Activated naive CD8-positive, alpha-beta T cell treated with anti-CD3 and anti-CD28 coated beads for 36 hours (primary cell): ENCODE measurements at regions not wholly inside any gene's neighbourhood (a gene's known extent, or its start where the extent isn't known, plus 50 kb on each side); places are given as distances from the start of the nearest gene placed in this dataset.

ENCODE experiments used
- DNase-seq: peaks from one replicate; pipeline ENCODE4 v3.0.0; 2021
- H3K27ac Mint-ChIP-seq: one replicate; pipeline ENCODE4 v1.8.0; 2022; ENCODE audit warnings: mild to moderate bottlenecking, moderate library complexity, mixed read lengths
- H3K27me3 Mint-ChIP-seq: one replicate; pipeline ENCODE4 v1.8.0; 2022; ENCODE audit warnings: mild to moderate bottlenecking, mixed read lengths
- H3K36me3 Mint-ChIP-seq: one replicate; pipeline ENCODE4 v1.8.0; 2021; ENCODE audit warnings: mild to moderate bottlenecking, mixed read lengths
- H3K4me1 Mint-ChIP-seq: one replicate; pipeline ENCODE4 v1.8.0; 2021; ENCODE audit warnings: mixed read lengths
- H3K4me3 Mint-ChIP-seq: one replicate; pipeline ENCODE4 v1.8.0; 2022; ENCODE audit warnings: mild to moderate bottlenecking, moderate library complexity, mixed read lengths
- H3K9me3 Mint-ChIP-seq: one replicate; pipeline ENCODE4 v1.8.0; 2022; ENCODE audit warnings: mixed read lengths

DNA sequence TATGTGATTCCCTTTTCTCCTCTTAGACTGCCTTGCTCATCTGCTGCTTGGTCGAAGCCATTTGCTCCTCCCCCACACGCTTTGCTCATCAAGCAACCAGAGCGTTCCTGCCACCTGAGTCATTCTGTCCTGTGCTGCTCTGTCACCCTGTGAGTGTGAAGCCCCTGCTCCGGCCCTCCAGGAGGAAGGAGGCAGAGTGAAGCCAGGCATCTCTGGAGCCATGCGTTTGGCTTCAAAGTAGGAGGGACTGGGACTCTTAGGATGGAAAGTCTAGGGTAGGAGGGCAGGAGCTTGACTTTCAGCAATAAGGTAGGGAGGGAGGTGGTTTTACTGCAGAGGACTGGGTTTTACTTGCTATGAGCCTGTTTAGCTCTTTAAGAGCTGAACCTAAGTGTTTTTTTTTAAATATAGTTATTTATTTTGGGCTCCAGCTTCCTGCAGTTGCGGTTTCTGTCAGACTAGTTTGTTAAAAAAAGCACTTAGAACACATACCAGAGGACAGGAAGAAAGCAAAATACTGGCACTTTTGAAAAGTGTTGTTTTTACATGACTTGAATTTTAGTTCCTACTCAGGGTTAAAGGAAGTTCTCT, 63.6 kb downstream of the SPINK2 start:
- Mint-ChIP-seq H3K27me3 (no peaks in the 10 kb centered on the region), H3K4me1 (peaks cover 32% of the 10 kb centered on the region), H3K4me3 (peak overlapping the region; percentile 71)

DNA sequence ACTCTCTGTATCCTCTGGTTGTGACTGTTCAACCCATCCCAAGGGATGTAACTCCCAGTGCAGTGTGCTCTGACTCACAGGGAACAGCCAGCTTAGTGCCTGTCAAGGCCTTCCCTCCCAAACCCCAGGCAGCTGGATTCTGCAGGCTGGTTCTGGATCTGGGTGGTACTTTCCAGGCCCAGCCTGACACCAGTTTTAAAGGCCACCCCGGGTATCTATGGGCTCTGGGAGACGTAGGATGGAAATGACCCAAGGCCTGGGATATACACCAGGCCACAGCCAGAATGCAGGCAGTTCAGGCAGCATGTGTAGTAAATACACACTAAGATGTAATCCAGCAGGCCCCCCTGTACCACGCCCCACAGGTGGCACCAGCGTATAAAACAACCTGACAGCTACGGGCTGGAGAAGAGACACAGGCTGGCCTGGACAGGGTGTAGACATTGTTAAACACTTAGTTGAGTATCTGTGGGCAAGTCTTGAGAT, 64.2 kb downstream of the SPINK2 start:
- H3K4me3 Mint-ChIP-seq = no peak overlapping the region
- H3K4me1 Mint-ChIP-seq = peaks cover 32% of the 10 kb centered on the region
- DNase-seq = peak; percentile 8
- H3K9me3 Mint-ChIP-seq = no peaks in the 10 kb centered on the region
- H3K27me3 Mint-ChIP-seq = no peaks in the 10 kb centered on the region
- H3K27ac Mint-ChIP-seq = peak overlapping the region; percentile 92
- no peaks in the 10 kb centered on the region for H3K36me3 Mint-ChIP-seq

More for the DNA sequence above, 63.6 kb downstream of the SPINK2 start:
- peak; percentile 76 for DNase-seq
- Mint-ChIP-seq H3K9me3 (no peaks in the 10 kb centered on the region), H3K27ac (peak overlapping the region; percentile 92), H3K36me3 (no peaks in the 10 kb centered on the region)

DNA sequence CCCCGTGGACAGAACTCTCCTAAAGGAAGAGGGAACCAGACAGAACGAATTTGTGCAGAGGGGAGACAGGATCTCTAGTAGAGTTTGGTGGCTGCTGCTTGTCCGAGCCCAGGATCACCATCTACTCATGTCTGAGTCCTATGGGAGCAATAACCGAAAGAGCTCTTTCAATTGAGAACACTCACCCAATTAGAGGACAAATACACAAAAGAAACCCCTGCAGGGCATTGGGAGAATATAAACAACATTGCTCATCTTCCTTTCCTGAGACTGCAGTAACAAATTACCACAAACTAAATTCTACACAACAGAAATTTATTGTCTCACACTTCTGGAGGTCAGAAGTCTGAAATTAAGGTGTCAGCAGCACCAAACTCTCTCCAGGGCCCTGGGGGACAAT, 65.6 kb downstream of the SPINK2 start:
- Mint-ChIP-seq H3K27me3 (no peaks in the 10 kb centered on the region), H3K9me3 (no peaks in the 10 kb centered on the region), H3K36me3 (no peaks in the 10 kb centered on the region), H3K4me3 (no peak overlapping the region), H3K4me1 (peaks cover 32% of the 10 kb centered on the region), H3K27ac (no peak overlapping the region)
- DNase-seq = no peak

DNA sequence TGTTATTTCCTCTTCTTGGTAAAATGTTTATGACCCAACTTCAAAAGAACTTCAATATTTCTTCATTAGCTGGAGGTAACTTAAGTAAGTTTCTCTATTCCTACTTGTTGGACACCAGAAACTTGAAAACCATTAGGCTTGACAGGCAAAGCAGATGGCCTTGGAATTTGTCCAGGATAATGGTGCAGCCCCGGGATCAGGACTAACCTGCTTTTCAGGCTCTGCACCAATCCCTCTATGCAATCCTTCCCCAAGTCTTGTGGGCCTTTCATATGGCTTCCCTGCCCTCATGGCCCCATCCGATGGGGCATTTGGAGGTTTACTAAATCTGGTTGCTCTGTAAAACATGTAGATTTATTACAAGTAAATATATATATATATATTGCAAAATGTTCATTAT, 68.5 kb downstream of the SPINK2 start:
- Mint-ChIP-seq H3K4me1 (peaks cover 16% of the 10 kb centered on the region), H3K36me3 (peaks cover 3% of the 10 kb centered on the region), H3K27me3 (no peaks in the 10 kb centered on the region), H3K4me3 (no peak overlapping the region), H3K27ac (no peak overlapping the region), H3K9me3 (no peaks in the 10 kb centered on the region)
- DNase-seq = no peak

DNA sequence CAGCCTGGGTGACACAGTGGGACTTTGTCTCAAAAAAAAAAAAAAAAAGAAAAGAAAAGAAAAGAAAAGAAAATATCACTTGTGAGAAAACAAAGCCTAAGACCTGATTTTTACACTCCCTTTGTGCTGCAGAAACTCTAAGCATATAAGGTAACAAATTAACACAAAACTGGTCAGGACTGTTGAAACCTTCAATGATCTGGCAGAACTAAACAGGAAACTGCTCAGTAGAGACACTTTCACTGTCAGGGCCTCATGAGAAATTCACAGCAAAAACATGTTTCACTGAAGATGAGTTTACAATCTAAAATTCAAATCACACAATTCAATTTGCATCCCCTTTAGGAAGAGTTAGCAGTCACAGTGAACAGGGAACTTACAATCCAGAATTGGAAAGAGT, 69.1 kb upstream of the HOPX start:
- Mint-ChIP-seq H3K27me3 (no peaks in the 10 kb centered on the region), H3K4me3 (no peak overlapping the region), H3K4me1 (no peaks in the 10 kb centered on the region), H3K9me3 (no peaks in the 10 kb centered on the region), H3K27ac (no peak overlapping the region), H3K36me3 (peaks cover 3% of the 10 kb centered on the region)
- DNase-seq = no peak

DNA sequence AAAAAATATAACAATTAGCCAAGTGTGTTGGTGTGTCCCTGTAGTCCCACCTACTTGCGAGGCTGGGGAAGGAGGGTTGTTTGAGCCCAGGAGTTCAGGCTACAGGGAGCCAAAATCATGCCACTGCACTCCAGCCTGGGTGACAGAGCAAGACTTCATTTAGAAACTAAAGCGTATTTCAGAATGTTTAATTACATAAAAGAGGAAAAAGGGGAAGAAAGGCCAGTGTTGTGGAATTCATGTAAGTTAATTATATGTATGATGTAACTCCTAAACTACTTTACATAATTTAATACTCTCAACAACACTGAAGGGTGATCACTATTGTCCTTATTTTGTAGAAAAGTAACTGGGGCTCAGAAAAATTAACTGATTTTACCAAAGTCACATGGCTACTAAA, 67.2 kb upstream of the HOPX start:
- H3K4me3 Mint-ChIP-seq = no peak overlapping the region
- no peak overlapping the region for H3K27ac Mint-ChIP-seq
- no peak for DNase-seq
- no peaks in the 10 kb centered on the region for H3K27me3 Mint-ChIP-seq
- peaks cover 3% of the 10 kb centered on the region for H3K36me3 Mint-ChIP-seq
- H3K9me3 Mint-ChIP-seq = no peaks in the 10 kb centered on the region
- no peaks in the 10 kb centered on the region for H3K4me1 Mint-ChIP-seq

DNA sequence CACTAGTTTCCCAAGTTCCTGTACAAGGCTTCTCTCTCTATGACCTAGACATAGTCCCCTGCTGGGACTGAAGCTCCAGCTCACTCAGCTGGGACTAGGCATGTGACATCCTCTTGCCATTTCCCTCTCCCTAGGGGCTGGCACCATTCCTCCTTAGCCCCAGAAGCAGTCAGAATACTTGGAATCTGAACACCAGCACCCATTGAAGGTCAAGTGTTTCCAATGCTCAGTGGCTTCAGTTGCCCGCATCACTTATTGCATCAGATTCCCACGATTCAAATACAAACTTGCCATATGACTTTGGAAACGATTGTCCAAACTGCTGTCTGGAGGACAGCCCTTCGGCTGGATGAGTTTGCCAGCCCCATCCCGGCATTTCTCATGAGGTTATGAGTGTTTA, 65.5 kb upstream of the HOPX start:
- H3K9me3 Mint-ChIP-seq = no peaks in the 10 kb centered on the region

DNA sequence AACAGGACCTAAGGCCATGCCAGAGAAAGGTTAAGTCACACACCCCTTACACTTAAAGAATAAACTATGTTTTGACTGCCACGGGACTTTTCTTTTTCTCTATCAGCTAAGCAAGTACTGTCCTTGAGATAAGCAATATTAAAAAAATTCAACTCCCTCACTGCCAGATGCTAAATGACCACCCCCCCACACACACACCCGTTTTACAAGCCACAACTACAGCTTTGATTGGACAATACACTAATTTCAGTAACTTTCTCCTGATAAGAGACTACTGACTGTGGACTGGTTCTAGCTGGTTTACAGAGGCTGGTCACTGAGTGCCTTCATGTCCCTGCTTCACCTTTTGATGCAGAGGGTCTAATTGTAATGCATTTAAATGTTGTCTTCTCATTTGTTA, 63.9 kb upstream of the HOPX start:
- Mint-ChIP-seq H3K27ac (no peak overlapping the region), H3K36me3 (peaks cover 1% of the 10 kb centered on the region), H3K9me3 (no peaks in the 10 kb centered on the region), H3K4me3 (no peak overlapping the region), H3K27me3 (no peaks in the 10 kb centered on the region), H3K4me1 (no peaks in the 10 kb centered on the region)
- DNase-seq = no peak

More for the DNA sequence above, 65.5 kb upstream of the HOPX start:
- DNase-seq = no peak
- Mint-ChIP-seq H3K27ac (no peak overlapping the region), H3K4me1 (no peaks in the 10 kb centered on the region), H3K27me3 (no peaks in the 10 kb centered on the region), H3K4me3 (no peak overlapping the region), H3K36me3 (peaks cover 4% of the 10 kb centered on the region)

DNA sequence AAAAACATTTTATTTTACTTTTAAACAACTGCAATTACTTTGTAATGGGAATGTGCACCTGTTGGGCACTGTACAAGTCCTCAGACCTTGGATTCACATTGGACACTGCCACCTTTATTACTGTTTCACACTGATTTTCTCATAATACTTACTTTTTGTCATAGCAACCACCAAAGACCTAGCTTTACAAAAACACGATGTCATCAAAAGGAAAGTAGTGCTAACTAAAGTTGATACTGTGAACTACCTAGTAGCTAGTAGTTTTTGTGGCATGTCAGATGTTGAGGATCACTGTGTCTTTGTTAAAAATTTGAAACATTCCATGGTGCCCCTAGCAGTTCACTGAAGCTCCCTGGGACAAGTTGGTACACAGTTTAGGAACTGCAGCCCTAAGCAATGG, 62.9 kb upstream of the HOPX start:
- H3K36me3 Mint-ChIP-seq = peaks cover 1% of the 10 kb centered on the region
- H3K27me3 Mint-ChIP-seq = no peaks in the 10 kb centered on the region
- H3K4me1 Mint-ChIP-seq = no peaks in the 10 kb centered on the region
- no peak for DNase-seq
- H3K27ac Mint-ChIP-seq = no peak overlapping the region
- no peak overlapping the region for H3K4me3 Mint-ChIP-seq
- no peaks in the 10 kb centered on the region for H3K9me3 Mint-ChIP-seq

DNA sequence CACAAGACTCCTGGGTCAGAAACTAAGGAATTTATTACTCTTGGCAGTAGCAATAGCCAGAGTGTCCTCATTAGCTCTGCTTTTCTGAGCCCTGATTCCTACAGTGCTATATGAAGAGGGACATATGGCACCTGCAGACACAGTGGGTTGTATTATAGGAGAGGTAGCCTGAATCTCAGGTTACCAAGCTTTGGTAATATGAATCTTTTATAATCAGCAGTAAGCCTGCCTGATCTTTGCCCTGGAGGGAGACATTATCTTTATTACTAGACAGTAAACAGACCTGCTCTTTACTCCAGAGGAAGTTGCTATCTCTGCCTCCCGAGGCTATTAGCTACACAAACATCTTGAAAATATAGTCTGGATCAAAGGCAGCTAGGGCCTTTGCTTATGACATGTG, 62.5 kb upstream of the HOPX start:
- H3K4me3 Mint-ChIP-seq = no peak overlapping the region
- no peaks in the 10 kb centered on the region for H3K27me3 Mint-ChIP-seq
- H3K9me3 Mint-ChIP-seq = no peaks in the 10 kb centered on the region
- no peak for DNase-seq
- H3K4me1 Mint-ChIP-seq = no peaks in the 10 kb centered on the region
- peaks cover 1% of the 10 kb centered on the region for H3K36me3 Mint-ChIP-seq
- no peak overlapping the region for H3K27ac Mint-ChIP-seq

DNA sequence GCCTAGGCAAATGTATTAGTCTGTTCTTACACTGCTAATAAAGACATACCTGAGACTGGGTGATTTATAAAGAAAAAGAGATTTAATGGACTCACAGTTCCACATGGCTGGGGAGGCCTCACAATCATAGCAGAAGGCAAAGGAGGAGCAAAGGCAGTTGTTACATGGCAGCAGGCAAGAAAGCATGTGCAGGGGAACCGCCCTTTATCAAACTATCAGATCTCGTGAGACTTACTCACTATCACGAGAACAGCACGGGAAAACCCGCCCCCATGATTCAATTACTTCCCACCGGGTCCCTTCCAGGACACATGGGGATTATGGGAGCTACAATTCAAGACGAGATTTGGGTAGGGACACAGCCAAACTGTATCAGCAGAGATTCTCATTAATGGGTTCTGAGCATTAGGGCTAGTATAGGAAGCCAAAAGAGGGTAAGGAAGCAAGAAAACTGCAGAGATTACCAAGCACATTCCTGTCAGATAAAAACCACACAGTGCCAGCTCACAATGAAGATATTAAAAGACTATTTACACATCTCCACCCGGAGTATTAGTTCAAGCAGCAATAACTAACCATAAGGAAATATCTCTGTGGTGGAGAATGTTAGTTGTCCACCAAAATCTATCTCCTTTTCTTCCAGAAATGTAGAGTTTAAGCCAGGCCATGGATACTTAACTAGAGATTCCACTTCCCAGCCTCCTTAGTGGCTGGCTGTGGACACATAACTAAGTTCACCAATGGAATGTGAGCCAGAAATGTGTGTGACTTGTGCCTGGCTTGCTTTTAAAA, 61.2 kb upstream of the HOPX start:
- DNase-seq = no peak
- H3K27ac Mint-ChIP-seq = no peak overlapping the region
- no peak overlapping the region for H3K4me3 Mint-ChIP-seq
- H3K36me3 Mint-ChIP-seq = peaks cover 1% of the 10 kb centered on the region
- no peaks in the 10 kb centered on the region for H3K27me3 Mint-ChIP-seq
- no peaks in the 10 kb centered on the region for H3K4me1 Mint-ChIP-seq
- H3K9me3 Mint-ChIP-seq = no peaks in the 10 kb centered on the region

DNA sequence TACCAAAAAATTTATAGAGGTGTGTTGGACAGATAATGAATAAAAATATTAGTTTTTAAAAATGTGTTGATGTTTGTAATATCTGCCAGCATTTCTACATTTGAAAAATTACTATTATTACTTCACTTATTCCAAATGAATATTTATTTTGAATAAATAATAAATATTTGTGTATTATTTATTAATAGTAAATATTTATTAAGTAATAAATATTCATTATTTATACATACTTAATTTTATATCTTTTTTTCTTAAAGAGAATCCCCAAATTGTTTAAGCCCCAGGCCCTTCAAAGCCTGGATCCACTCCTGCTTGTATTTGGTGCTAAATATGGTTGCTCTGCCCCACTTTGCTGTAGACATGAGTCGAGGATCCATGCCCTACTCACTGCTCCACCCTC, 60.5 kb upstream of the HOPX start:
- Mint-ChIP-seq H3K27ac (no peak overlapping the region), H3K9me3 (no peaks in the 10 kb centered on the region), H3K4me3 (no peak overlapping the region), H3K4me1 (no peaks in the 10 kb centered on the region), H3K27me3 (no peaks in the 10 kb centered on the region), H3K36me3 (peaks cover 1% of the 10 kb centered on the region)
- no peak for DNase-seq

DNA sequence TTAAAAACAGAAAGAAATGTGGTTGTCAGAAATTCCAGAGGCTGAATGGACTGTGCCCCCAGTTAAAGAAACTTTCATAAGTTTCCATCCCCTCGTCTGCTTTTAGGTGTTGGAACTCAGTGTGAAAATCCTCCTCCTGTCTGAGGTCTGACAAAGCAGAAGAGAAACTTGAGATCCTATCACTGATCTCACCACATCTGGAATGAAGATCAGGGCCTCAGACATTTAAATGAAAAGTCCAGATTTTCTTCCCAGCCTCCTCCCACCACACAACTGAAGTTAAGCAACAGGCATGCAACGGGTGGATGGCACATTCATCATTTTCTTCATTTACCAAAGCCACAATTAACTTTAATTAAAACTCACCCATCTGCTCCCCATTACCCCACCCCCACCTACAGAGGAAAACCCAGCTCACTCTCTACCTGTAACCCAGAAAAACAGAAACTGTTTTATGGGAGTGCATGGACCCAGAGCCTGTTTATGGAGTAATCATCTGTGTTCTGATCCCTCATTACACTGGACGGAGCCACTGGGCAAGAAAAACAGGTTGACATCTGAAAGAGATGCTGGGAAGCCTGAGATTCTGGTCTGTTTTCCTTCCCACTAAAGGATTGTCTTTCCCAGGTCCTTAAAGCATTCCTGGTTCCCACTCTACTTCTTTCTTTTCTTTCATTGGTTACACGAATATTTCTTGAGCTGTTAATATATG, 58.1 kb upstream of the HOPX start:
- Mint-ChIP-seq H3K27ac (no peak overlapping the region), H3K36me3 (peaks cover 1% of the 10 kb centered on the region), H3K27me3 (no peaks in the 10 kb centered on the region)

DNA sequence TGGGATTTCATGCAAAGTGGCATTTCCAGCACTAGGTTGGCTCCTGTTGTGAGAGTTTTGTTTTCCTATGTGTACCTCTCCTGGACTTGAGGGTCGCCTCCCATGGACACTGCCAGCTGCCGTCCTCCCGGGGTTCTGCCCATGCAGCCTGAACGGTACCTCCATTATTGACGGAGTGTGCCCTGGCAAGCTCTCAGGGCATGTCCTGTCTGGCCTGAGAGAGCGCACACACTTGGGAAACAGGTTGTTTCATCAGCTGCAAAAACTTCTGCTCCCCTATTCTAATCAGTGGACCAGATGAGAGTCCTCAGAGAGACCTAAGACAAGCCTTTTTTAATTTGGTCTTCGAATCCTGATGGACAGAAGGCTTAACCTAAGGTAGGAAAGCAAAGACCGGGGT, 56.6 kb upstream of the HOPX start:
- no peaks in the 10 kb centered on the region for H3K27me3 Mint-ChIP-seq
- H3K27ac Mint-ChIP-seq = no peak overlapping the region
- H3K4me3 Mint-ChIP-seq = no peak overlapping the region
- H3K4me1 Mint-ChIP-seq = no peaks in the 10 kb centered on the region
- no peaks in the 10 kb centered on the region for H3K9me3 Mint-ChIP-seq
- H3K36me3 Mint-ChIP-seq = peaks cover 1% of the 10 kb centered on the region
- no peak for DNase-seq

More for the DNA sequence above, 58.1 kb upstream of the HOPX start:
- Mint-ChIP-seq H3K9me3 (no peaks in the 10 kb centered on the region), H3K4me3 (no peak overlapping the region), H3K4me1 (no peaks in the 10 kb centered on the region)
- no peak for DNase-seq

DNA sequence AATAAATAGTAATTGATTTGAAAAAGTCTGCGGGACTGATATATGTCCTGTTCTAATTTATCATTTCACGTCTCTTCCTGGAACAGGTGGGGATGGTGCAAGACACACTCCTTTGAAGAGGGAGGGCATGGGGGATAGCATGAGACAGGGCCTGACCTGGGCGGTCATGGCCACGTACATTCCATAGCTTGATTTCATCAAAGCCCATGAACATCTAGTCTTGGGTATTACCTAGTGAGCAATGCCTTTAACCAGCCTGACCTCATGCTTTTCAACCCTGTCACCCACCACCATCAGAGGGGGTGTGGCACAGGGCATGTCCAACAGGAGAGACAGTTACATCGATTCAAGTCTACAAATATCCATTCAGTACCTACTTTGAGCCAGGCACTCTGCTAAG, 52.3 kb upstream of the HOPX start:
- DNase-seq = no peak
- Mint-ChIP-seq H3K4me3 (no peak overlapping the region), H3K27ac (no peak overlapping the region), H3K4me1 (no peaks in the 10 kb centered on the region), H3K36me3 (no peaks in the 10 kb centered on the region), H3K27me3 (no peaks in the 10 kb centered on the region), H3K9me3 (no peaks in the 10 kb centered on the region)
